Mesendoderm (in vitro differentiated cells): ENCODE measurements at regions not wholly inside any gene's neighbourhood (a gene's known extent, or its start where the extent isn't known, plus 50 kb on each side); places are given as distances from the start of the nearest gene placed in this dataset.

Source experiments
- DNase-seq: peaks from one replicate; pipeline ENCODE4 v3.0.0; 2013
- H2AK5ac ChIP-seq: 2 replicates; pipeline ENCODE4 v1.6.1; 2013; ENCODE audit warnings: low read length, inconsistent platforms
- H2BK120ac ChIP-seq: 2 replicates; pipeline ENCODE4 v1.6.1; 2013; ENCODE audit warnings: low read depth, mild to moderate bottlenecking, low read length, moderate library complexity, mixed read lengths
- H2BK15ac ChIP-seq: replicated peaks from 2 replicates; pipeline ENCODE4 v1.6.1; 2013; ENCODE audit warnings: low read depth, mild to moderate bottlenecking, moderate library complexity
- H2BK5ac ChIP-seq: 2 replicates; pipeline ENCODE4 v1.6.1; 2013; ENCODE audit warnings: low read length, inconsistent platforms
- H3K18ac ChIP-seq: 2 replicates; pipeline ENCODE4 v1.6.1; 2013; ENCODE audit warnings: mild to moderate bottlenecking, low read length, mixed read lengths
- H3K23ac ChIP-seq: one replicate; pipeline ENCODE4 v1.6.1; 2013; ENCODE audit warnings: low read length
- H3K27ac ChIP-seq: 2 replicates; pipeline ENCODE4 v1.5.1; 2013; ENCODE audit warnings: low read depth, mild to moderate bottlenecking, inconsistent platforms, low read length, moderate library complexity
- H3K27me3 ChIP-seq: 2 replicates; pipeline ENCODE4 v1.6.1; 2013; ENCODE audit warnings: low read length, control low read depth, mild to moderate bottlenecking, inconsistent platforms; ENCODE audit not compliant: insufficient read depth, poor library complexity
- H3K36me3 ChIP-seq: 2 replicates; pipeline ENCODE4 v1.6.1; 2013; ENCODE audit warnings: low read length, inconsistent platforms; ENCODE audit not compliant: control insufficient read depth, insufficient read depth
- H3K4ac ChIP-seq: one replicate; pipeline ENCODE4 v1.6.1; 2013; ENCODE audit warnings: low read depth, mild to moderate bottlenecking, low read length, moderate library complexity
- H3K4me1 ChIP-seq: 2 replicates; pipeline ENCODE4 v1.6.1; 2013; ENCODE audit warnings: low read depth, low read length, inconsistent platforms; ENCODE audit not compliant: control insufficient read depth
- H3K4me2 ChIP-seq: 2 replicates; pipeline ENCODE4 v1.6.1; 2013; ENCODE audit warnings: low read length
- H3K4me3 ChIP-seq: 2 replicates; pipeline ENCODE4 v1.5.1; 2013; ENCODE audit warnings: mild to moderate bottlenecking, low read length
- H3K56ac ChIP-seq: one replicate; pipeline ENCODE4 v1.6.1; 2013; ENCODE audit warnings: low read length
- H3K79me1 ChIP-seq: 2 replicates; pipeline ENCODE4 v1.6.1; 2013; ENCODE audit warnings: low read length, inconsistent platforms
- H3K79me2 ChIP-seq: 2 replicates; pipeline ENCODE4 v1.6.1; 2013; ENCODE audit warnings: mild to moderate bottlenecking, low read length; ENCODE audit not compliant: control insufficient read depth, insufficient read depth
- H3K9ac ChIP-seq: 2 replicates; pipeline ENCODE4 v1.6.1; 2013; ENCODE audit warnings: low read length, inconsistent platforms
- H4K5ac ChIP-seq: one replicate; pipeline ENCODE4 v1.6.1; 2013; ENCODE audit warnings: low read length
- H4K8ac ChIP-seq: one replicate; pipeline ENCODE4 v1.6.1; 2013; ENCODE audit warnings: low read depth, mild to moderate bottlenecking, control low read depth, low read length, moderate library complexity
- WGBS: extraction: QIAGEN DNeasy Blood & Tissue Kit; methylation state at CpG from one replicate; pipeline ENCODE4 v1.1.7; 2013; ENCODE audit warnings: low lambda C conversion rate, missing lambda C conversion rate; ENCODE audit not compliant: insufficient coverage; ENCODE audit errors: extremely low coverage; 5-methylcytosine and 5-hydroxymethylcytosine counted together

- H3K27ac ChIP-seq, result no peak overlapping the region
- no CpG with 5 or more reads among the region's 4 CpGs for WGBS
- H3K27me3 ChIP-seq, result no peaks in the 10 kb centered on the region
- no peak overlapping the region for H3K23ac ChIP-seq
- H3K4me1 ChIP-seq, result no peaks in the 10 kb centered on the region
- no peak overlapping the region for H3K9ac ChIP-seq
- H4K5ac ChIP-seq, result no peak overlapping the region
- no peak overlapping the region for H3K4me3 ChIP-seq
- no peak overlapping the region for H2BK120ac ChIP-seq
- H3K18ac ChIP-seq, result no peak overlapping the region
- H2AK5ac ChIP-seq, result no peak overlapping the region
- H3K79me2 ChIP-seq, result no peaks in the 10 kb centered on the region
- H2BK5ac ChIP-seq, result no peak overlapping the region
- no peak overlapping the region for H3K4ac ChIP-seq
- H3K56ac ChIP-seq, result no peak overlapping the region
- no peak for DNase-seq
- no peak overlapping the region for H4K8ac ChIP-seq
- H3K79me1 ChIP-seq, result no peaks in the 10 kb centered on the region
- H3K4me2 ChIP-seq, result no peak overlapping the region
- no peaks in the 10 kb centered on the region for H3K36me3 ChIP-seq
- H2BK15ac ChIP-seq, result no peak overlapping the region
Observed at GRCh38 chr15:39453620-39454019, 127.3 kb upstream of the THBS1 start.

DNA sequence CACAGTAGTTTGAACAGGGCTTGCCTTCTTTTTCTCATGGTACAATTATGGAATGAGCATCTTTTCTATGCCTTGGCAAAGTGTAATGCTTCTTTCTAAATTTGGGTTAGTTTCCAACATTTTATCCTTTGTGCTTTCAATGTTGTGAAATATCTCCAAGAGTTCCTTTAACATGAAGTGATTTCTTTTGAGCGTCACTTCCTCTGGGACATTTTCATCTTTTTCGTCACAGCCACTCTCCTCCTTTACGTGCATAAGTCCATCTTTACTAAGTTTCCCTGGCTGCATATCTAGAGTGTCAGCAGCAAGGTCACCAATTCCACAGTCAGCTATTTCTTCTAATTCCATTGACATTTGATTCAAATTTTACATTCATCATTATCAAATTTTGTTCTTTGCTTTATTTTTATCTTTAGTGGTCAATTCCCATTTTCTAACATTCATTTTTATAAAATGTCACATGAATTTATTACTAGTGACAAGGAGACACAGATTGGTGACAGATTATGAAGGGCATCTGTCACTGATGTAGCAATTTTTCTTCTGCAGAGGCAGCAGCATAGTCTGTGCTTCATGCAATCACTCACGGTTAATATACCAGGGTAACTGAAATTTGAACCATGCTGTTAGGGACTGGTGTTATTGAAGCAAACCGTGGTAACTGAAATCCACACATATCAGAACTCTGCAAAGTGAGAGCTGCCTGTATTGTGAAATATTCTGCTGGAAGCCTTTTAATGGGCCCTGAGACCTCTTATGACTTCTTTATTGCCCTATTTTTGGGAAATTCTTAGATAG is 126.5 kb upstream of the THBS1 start:
- H4K5ac ChIP-seq, result no peak overlapping the region
- H2AK5ac ChIP-seq, result no peak overlapping the region
- DNase-seq, result no peak
- no peaks in the 10 kb centered on the region for H3K4me1 ChIP-seq
- H2BK120ac ChIP-seq, result no peak overlapping the region
- no peak overlapping the region for H3K23ac ChIP-seq
- no peaks in the 10 kb centered on the region for H3K79me2 ChIP-seq
- H3K36me3 ChIP-seq, result no peaks in the 10 kb centered on the region
- no peak overlapping the region for H3K18ac ChIP-seq
- H2BK15ac ChIP-seq, result no peak overlapping the region
- WGBS, result no CpG with 5 or more reads among the region's 5 CpGs
- H3K4ac ChIP-seq, result no peak overlapping the region
- H2BK5ac ChIP-seq, result no peak overlapping the region
- no peaks in the 10 kb centered on the region for H3K27me3 ChIP-seq
- H3K9ac ChIP-seq, result no peak overlapping the region
- no peak overlapping the region for H4K8ac ChIP-seq
- H3K4me2 ChIP-seq, result no peak overlapping the region
- H3K56ac ChIP-seq, result no peak overlapping the region
- no peak overlapping the region for H3K4me3 ChIP-seq
- no peak overlapping the region for H3K27ac ChIP-seq
- H3K79me1 ChIP-seq, result no peaks in the 10 kb centered on the region

GRCh38 chr15:39455471-39455991 is 125.3 kb upstream of the THBS1 start:
- no peaks in the 10 kb centered on the region for H3K27me3 ChIP-seq
- no peaks in the 10 kb centered on the region for H3K79me1 ChIP-seq
- H3K56ac ChIP-seq, result no peak overlapping the region
- H3K9ac ChIP-seq, result no peak overlapping the region
- no peak overlapping the region for H2BK5ac ChIP-seq
- no peak overlapping the region for H2BK120ac ChIP-seq
- no peaks in the 10 kb centered on the region for H3K79me2 ChIP-seq
- no peak overlapping the region for H3K27ac ChIP-seq
- no peak overlapping the region for H2AK5ac ChIP-seq
- no peak overlapping the region for H3K23ac ChIP-seq
- H3K36me3 ChIP-seq, result no peaks in the 10 kb centered on the region
- no peak overlapping the region for H3K4me3 ChIP-seq
- H4K5ac ChIP-seq, result no peak overlapping the region
- no peaks in the 10 kb centered on the region for H3K4me1 ChIP-seq
- WGBS, result no CpG with 5 or more reads among the region's 5 CpGs
- DNase-seq, result no peak
- H3K4ac ChIP-seq, result no peak overlapping the region
- H4K8ac ChIP-seq, result no peak overlapping the region
- no peak overlapping the region for H3K18ac ChIP-seq
- H3K4me2 ChIP-seq, result no peak overlapping the region
- no peak overlapping the region for H2BK15ac ChIP-seq

GRCh38 chr15:39456159-39456558 is 124.7 kb upstream of the THBS1 start:
- no peak overlapping the region for H3K4me3 ChIP-seq
- H3K56ac ChIP-seq, result no peak overlapping the region
- H3K18ac ChIP-seq, result no peak overlapping the region
- no peak overlapping the region for H3K4ac ChIP-seq
- no peak overlapping the region for H3K9ac ChIP-seq
- WGBS, result no CpG with 5 or more reads among the region's 2 CpGs
- no peak overlapping the region for H2BK120ac ChIP-seq
- H2BK5ac ChIP-seq, result no peak overlapping the region
- no peaks in the 10 kb centered on the region for H3K4me1 ChIP-seq
- H3K27ac ChIP-seq, result no peak overlapping the region
- no peak overlapping the region for H4K8ac ChIP-seq
- H3K79me1 ChIP-seq, result no peaks in the 10 kb centered on the region
- H2BK15ac ChIP-seq, result no peak overlapping the region
- no peak overlapping the region for H2AK5ac ChIP-seq
- no peak overlapping the region for H4K5ac ChIP-seq
- H3K27me3 ChIP-seq, result no peaks in the 10 kb centered on the region
- H3K79me2 ChIP-seq, result no peaks in the 10 kb centered on the region
- H3K36me3 ChIP-seq, result no peaks in the 10 kb centered on the region
- DNase-seq, result no peak
- H3K23ac ChIP-seq, result no peak overlapping the region
- no peak overlapping the region for H3K4me2 ChIP-seq

GRCh38 chr15:39456582-39457330 is 124.1 kb upstream of the THBS1 start:
- Histone ChIP-seq H2AK5ac (no peak overlapping the region), H3K27ac (no peak overlapping the region), H2BK15ac (no peak overlapping the region), H2BK120ac (no peak overlapping the region), H3K27me3 (no peaks in the 10 kb centered on the region), H3K4me1 (no peaks in the 10 kb centered on the region), H4K5ac (no peak overlapping the region), H2BK5ac (no peak overlapping the region), H3K4me3 (no peak overlapping the region), H4K8ac (no peak overlapping the region), H3K79me1 (no peaks in the 10 kb centered on the region), H3K56ac (no peak overlapping the region), H3K36me3 (no peaks in the 10 kb centered on the region), H3K4me2 (no peak overlapping the region), H3K23ac (no peak overlapping the region), H3K9ac (no peak overlapping the region), H3K79me2 (no peaks in the 10 kb centered on the region), H3K4ac (no peak overlapping the region), H3K18ac (no peak overlapping the region)
- WGBS, result no CpG with 5 or more reads among the region's 10 CpGs
- no peak for DNase-seq
